ENCODE measurements at regions not wholly inside any gene's neighbourhood (a gene's known extent, or its start where the extent isn't known, plus 50 kb on each side); places are given as distances from the start of the nearest gene placed in this dataset.

DNA sequence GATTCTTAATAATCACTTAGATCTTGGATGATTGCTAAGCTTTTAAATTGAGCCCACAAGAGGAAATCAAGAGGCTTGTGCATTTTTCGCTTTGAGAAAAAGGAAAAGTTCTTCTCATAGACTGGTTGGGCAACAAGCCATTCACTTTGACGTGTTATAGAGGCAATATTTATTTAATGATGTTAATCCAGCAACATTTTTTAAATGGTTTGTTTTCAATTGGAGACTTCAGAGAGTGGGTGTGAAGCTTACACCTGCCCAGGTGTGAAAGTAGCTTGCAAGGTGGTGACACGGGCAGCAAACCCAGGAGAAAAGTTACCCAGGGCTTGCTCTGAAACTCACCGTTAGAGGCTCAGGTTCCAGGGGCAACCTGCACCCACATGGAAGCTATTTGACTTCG is 858.9 kb downstream of the GALR1 start:
- intact Hi-C loops (cut with DNase I, micrococcal nuclease) = no loop called here
- Histone ChIP-seq H3K4me1 (ENCODE audit: low read depth) (no peaks in the 10 kb centered on the region), H3K4me3 (no peak overlapping the region), H3K9me3 (peaks cover 7% of the 10 kb centered on the region), H3K36me3 (ENCODE audit: low read depth) (no peaks in the 10 kb centered on the region)
- TF ChIP-seq, protein P1, sequence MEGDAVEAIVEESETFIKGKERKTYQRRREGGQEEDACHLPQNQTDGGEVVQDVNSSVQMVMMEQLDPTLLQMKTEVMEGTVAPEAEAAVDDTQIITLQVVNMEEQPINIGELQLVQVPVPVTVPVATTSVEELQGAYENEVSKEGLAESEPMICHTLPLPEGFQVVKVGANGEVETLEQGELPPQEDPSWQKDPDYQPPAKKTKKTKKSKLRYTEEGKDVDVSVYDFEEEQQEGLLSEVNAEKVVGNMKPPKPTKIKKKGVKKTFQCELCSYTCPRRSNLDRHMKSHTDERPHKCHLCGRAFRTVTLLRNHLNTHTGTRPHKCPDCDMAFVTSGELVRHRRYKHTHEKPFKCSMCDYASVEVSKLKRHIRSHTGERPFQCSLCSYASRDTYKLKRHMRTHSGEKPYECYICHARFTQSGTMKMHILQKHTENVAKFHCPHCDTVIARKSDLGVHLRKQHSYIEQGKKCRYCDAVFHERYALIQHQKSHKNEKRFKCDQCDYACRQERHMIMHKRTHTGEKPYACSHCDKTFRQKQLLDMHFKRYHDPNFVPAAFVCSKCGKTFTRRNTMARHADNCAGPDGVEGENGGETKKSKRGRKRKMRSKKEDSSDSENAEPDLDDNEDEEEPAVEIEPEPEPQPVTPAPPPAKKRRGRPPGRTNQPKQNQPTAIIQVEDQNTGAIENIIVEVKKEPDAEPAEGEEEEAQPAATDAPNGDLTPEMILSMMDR (IDR thresholded peaks at IDR 0.05) = no peak
- no peak for DNase-seq
- no peak for ATAC-seq

DNA sequence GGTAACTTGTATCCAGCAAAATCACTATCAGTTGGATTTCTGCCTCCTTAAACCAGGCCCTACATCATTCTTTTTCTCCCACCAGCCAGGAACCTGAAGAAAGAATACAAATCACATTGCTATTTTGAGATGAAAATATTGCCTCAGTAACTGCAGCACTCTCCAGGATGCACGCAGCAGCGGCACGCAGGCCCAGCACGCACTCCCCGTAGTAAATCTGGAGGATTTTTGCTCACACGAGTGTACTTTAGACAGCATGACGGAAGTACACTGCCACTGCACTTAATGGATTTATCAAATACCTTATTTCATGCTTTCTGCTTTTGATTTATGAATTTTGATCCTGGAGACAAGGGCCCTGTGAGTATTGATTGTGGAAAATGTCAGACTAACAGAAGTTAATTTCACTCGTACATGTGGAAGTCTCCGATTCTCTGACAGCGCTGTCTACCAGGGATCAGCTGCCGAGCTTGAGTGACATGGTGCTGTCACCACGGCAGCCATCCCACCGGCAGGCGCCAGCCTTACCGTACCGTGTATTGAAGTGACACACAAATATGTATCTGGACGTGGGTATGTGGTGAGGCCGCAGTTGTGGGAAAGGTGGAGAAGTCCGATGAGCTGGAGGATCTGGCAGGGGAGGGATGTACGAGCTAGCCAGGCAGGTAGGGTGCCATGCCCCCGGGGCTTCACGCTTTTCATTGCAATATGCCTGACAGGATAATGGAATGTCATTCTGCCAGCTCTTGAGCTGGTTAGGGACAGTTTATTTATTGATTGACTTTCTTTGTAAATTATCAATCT is 863.7 kb downstream of the GALR1 start:
- TF ChIP-seq, protein P1 (IDR thresholded peaks at IDR 0.05) = no peak
- ATAC-seq (no peak), DNase-seq (no peak)
- H3K9me3 ChIP-seq = peaks cover 18% of the 10 kb centered on the region
- no peak overlapping the region for H3K4me3 ChIP-seq
- no peaks in the 10 kb centered on the region for H3K4me1 ChIP-seq (ENCODE audit: low read depth)
- no peaks in the 10 kb centered on the region for H3K36me3 ChIP-seq (ENCODE audit: low read depth)
- intact Hi-C loops (cut with DNase I, micrococcal nuclease) = no loop called here

DNA sequence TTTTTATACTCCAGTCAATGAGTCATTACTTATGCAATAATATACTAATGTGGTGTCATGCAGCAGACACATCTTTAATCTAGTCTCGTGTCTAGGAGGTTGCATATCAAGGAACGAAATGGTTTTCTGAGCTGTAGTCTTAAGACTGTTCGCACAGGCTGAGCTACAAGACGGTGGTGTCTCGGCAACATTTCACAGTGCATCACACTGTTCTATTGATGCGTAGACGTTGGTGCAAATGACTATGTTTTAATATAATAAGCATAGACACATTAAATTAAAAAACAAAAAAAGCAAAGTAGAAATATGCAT is 864.2 kb downstream of the GALR1 start:
- H3K36me3 ChIP-seq (ENCODE audit: low read depth) = no peaks in the 10 kb centered on the region
- ATAC-seq (no peak), DNase-seq (no peak)
- peaks cover 20% of the 10 kb centered on the region for H3K9me3 ChIP-seq
- intact Hi-C loops (cut with DNase I, micrococcal nuclease) = no loop called here
- no peak overlapping the region for H3K4me3 ChIP-seq
- H3K4me1 ChIP-seq (ENCODE audit: low read depth) = no peaks in the 10 kb centered on the region
- TF ChIP-seq, protein P1 (IDR thresholded peaks at IDR 0.05) = no peak

DNA sequence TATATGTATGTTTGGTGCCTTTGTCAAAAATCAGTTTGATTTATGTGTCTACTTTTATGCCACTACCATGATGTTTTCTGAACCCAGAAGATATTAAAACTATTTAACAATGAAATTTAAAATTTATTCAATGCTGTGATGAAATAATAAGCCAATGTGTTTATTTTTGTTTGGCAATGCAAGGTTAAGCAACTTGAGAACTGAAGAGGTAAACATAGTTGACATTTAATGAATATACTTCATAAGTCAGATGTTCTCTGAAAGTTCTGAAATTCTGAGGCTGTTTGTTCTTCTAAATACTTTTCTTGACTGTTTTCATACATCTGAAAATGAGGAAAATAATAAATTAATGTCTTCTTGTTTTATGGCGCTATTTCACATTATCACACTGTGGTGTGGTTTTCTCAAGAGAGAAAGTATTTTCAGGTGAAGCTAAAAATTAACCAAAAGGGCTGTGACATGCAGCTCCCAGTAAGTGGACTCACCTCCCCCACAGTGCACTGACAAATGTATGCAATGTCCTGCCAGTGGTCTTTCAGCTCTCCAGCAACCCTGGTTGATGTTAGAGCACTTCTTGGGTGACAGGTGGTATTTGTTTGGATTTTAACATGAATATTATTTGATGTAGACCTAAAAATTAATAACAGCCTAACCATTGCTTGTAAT is 863.6 kb upstream of the SALL3 start:
- no peak overlapping the region for H3K4me3 ChIP-seq
- no peak for ATAC-seq
- H3K9me3 ChIP-seq = peaks cover 32% of the 10 kb centered on the region
- intact Hi-C loops (cut with DNase I, micrococcal nuclease) = no loop called here
- H3K4me1 ChIP-seq (ENCODE audit: low read depth) = no peaks in the 10 kb centered on the region
- no peak for DNase-seq
- no peaks in the 10 kb centered on the region for H3K36me3 ChIP-seq (ENCODE audit: low read depth)
- TF ChIP-seq, protein P1 (IDR thresholded peaks at IDR 0.05) = no peak

DNA sequence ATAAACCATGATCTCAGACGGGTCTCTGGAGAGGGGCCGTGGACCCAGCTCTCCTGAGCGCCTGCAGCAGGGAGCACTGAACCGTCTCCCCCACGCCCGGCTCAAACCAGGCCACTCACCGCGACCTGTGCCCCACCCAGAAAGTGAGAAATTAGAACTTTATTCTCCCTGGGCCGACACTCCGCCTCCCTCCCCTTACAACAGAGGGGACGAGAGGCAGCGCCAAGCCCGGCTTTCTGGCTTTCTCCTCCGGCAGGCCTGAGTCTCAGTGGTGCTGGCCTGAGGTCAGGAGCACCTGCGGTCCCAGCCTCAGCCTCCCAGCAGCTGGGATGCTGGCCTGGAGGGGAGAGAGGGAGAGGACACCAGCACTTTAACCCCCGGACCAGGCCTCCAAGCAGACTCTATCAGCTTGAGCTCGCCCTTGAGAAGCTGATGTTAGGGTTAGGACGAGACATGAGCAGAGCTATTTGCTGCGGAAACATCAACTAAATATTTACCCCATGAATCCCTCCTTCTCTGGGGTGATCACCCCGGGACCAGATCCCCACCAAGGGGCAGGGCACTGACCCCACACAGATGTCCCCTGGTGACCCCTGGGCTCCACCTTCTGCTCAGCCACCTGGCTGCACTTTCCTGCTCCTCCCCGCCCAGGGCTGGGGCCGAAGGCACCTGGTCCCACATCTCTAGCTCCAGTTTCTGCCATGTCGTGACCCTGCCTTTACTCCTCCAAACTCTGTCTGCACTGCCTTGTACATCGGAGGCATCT is 856.3 kb upstream of the SALL3 start:
- DNase-seq (no peak), ATAC-seq (no peak)
- peaks cover 30% of the 10 kb centered on the region for H3K9me3 ChIP-seq
- intact Hi-C loops (cut with DNase I, micrococcal nuclease) = no loop called here
- TF ChIP-seq, protein P1 (IDR thresholded peaks at IDR 0.05) = no peak
- H3K4me1 ChIP-seq (ENCODE audit: low read depth) = no peaks in the 10 kb centered on the region
- no peak overlapping the region for H3K4me3 ChIP-seq
- H3K36me3 ChIP-seq (ENCODE audit: low read depth) = no peaks in the 10 kb centered on the region
